NCI-H2196 treated with DMSO at 0.1 percent for 48 hours (cell line): ENCODE measurements at regions not wholly inside any gene's neighbourhood (a gene's known extent, or its start where the extent isn't known, plus 50 kb on each side); places are given as distances from the start of the nearest gene placed in this dataset.
"Not testable (repeated sequence)": the region's sequence is repeated elsewhere in the genome, so short reads cannot be mapped to it uniquely, and the experiment has no call there.

Experiments used
- DNase-seq: peaks from one replicate; lab custom pipeline; 2025; ENCODE audit not compliant: unreplicated experiment; lab: John Stamatoyannopoulos, UW

GRCh38 chr1:195763146-195763906, 844.9 kb downstream of the KCNT2 start:
- DNase-seq: no peak

DNA sequence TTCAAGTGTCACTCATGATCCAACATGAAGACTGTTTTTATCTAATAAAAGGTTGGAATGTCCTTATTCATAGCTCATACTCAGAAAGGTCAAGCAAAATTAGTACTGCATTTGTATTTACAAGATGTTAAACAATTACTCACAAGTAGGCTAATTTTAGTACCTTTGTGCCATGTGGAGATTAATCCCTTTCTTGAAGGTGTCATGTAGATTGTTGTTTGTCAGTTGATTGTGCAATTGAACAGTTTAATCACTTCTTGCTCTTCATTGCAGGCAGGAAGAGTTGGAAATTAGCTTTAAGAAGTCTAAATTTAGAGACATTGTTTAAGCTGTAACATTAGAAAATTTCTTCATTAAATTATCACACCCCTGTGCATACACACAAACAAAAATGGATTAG, 847.1 kb downstream of the KCNT2 start:
- DNase-seq: no peak

GRCh38 chr1:195756109-195756508, 852.1 kb downstream of the KCNT2 start:
- no peak for DNase-seq

DNA sequence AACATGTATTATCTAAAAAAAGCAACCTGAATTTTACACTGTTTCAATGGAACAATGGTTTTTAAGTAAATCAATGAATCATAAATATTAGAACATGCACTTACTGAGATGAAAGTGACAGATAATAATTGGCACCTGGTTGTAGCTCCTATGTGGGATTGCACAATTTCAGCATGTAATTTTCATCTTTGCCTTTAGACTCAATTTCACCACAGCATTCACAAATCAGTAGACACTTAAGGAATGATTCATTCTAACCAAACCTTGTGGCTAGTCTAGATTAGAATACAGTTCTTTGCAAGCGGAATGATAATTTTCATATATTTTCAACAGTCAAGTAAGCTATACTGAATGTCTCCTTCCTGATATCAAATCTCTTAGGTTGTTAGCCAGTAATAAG, 853.4 kb downstream of the KCNT2 start:
- DNase-seq: no peak

DNA sequence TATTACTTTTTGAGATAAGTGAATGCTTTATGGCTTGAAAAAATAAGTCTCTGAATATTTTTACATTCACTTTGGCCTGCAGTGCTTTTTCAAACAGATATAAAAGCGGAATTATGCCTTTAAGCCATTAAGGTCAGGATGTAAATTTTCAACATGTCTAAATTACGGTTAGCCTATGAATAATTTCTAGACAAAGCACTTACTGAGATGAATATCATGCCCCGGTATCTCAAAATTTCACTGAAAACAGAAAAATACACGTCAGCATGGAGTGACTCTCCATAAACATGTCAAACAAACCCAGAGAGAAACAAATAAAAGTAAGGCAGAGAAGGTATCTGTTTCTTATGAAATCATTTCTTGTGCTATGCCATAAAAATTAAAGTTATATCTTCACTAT, 853.9 kb downstream of the KCNT2 start:
- DNase-seq: no peak

- no peak for DNase-seq
These were observed 859.3 kb downstream of the KCNT2 start for GRCh38 chr1:195748969-195749368.

DNA sequence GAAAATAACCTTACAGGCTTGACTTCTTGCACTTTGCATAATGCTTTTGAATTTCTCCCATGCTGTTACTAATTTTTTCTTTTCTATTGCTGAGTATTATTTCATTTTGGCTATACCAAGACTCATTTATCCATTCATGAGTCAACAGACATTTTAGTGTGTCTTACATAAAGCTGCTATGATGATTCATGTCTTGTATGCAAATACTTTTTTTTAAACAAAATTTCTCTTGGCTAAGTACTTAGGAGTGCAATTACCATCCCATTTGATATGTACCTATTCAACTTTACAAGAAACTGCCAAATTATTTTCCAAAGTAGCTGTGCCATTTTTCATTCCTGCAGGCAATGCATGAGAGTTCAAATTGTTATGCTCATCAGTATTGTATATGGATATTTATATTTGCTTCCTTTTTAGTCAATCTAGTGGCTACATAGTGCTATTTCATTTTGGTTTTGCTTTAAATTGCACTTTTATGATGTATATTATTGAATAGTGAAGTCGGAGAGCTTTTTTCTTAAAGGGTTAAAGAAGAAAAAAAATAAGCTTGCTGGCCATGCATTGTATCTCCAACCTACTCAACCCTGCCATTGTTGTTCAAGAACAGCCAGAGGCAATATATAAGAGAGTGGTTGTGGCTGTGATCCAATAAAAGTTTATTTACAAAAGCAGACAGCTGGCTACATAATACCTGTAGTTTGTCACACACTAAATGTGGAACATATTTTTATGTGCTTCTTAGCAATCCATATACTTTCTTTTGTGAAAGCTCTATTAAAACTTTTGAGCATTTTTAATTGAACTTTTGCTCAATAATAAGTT, 862.8 kb downstream of the KCNT2 start:
- DNase-seq: no peak

DNA sequence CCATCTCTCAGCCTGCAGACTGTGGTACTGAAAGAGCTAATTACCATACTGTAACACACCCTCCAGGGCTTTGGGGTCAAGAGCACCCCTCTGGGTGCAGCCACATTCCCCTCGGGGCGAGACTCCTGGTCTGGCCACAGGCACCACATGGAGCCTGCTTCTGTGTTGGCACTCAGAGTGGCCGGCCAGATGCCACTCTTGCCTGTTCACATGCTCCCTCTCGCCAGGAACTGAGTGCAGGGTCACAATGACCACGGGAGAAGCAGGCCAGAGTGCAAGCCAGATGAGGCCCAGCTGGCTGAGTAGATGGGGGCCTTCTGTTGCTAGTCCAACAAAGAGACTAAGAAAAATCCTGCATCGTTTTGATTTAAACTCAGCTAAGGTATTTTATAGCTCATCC, 864.0 kb downstream of the KCNT2 start:
- DNase-seq: no peak

DNA sequence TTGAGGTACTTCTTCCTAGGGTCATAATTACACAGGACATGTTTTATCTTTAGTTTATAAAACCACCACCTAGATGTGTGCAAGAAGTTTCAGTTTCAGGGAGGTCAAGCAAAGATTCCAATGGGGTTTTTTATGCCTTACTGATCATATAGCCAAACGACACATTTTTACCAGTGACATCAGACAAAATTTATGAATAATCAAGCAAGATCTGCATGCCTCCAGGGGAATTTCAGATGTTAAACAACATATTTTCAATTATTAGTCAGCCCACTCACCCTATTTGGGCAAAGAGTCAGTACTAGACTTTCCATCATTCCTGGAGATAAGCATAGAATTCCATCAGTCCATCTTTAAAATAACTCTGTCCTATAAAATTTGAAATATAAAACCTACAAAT, 867.4 kb downstream of the KCNT2 start:
- DNase-seq: no peak

- DNase-seq: no peak
These were observed 869.1 kb downstream of the KCNT2 start for GRCh38 chr1:195738966-195739650.

DNA sequence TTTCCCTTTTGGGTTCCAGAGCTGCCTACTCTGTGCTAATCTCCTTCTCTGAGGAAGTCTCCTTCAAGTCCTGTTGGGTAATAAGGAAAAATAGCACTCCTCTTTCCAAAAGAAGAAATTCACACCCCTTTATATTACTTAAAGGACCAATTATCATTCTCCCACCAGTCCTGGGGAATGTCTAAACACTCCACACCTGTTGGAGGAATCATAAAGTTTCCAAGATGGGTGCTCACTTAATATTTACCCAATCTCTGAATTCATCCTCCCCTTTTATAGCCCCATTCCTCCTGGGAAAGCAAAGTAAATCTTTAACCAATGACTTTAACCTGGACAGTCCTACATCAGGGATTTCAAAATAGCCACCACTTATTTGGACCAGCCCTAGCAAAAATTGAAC, 873.1 kb downstream of the KCNT2 start:
- DNase-seq: no peak

- DNase-seq: no peak
These were observed 874.4 kb downstream of the KCNT2 start for GRCh38 chr1:195733826-195734225.

DNA sequence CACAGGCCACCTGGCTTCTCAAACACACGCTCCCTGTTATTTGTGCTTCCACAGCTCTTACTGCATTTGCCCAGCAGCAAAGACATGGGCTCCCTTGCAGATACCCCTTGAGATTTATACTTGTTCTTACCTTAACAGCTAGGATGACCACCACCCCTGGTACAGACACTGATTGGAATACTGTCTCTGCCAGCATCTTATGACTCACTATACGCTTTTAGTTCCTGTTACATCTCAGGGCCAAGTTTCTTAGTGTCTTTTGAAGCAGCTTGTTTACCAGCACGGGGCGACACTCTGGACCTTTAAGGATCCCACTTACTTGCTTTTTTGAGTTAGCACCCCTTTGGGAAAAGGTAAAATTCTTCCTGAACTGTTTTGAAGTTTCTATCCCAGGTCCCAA, 874.8 kb downstream of the KCNT2 start:
- no peak for DNase-seq

- DNase-seq: no peak
These were observed 876.9 kb downstream of the KCNT2 start for GRCh38 chr1:195731385-195731784.

DNA sequence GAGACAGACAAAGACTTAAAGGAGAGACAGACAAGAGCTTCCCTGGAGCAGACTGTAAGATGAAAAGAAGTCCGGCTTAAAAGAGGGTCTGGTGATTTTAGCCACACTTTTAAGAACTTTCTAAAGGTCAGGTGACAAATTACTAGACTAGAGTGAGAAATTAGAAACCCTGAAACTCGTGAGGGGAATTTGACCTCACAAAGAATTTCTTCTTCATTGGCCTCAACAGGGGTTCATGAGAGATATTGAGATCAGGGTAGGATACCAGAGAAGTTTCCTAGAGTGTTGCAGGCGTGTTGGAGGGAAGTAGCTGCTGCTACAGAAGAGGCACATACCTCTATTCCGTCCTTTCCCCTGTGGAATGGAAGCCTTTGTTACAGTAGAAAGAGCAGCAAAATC, 884.4 kb downstream of the KCNT2 start:
- no peak for DNase-seq

- DNase-seq: not testable (repeated sequence)
These were observed 885.1 kb downstream of the KCNT2 start for GRCh38 chr1:195722852-195723795.

DNA sequence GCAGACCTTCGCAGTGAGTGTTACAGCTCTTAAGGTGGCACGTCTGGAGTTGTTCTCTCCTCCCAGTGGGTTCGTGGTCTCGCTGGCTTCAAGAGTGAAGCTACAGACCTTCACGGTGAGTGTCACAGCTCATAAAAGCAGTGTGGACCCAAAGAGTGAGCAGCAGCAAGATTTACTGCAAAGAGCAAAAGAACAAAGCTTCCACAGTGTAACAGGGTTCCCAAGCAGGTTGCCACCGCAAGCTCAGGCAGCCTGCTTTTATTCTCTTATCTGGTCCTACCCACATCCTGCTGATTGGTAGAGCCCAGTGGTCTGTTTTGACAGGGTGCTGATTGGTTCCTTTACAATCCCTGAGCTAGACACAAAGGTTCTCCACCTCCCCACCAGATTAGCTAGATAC, 886.1 kb downstream of the KCNT2 start:
- not testable (repeated sequence) for DNase-seq

GRCh38 chr1:195721210-195721971, 886.8 kb downstream of the KCNT2 start:
- no peak for DNase-seq

DNA sequence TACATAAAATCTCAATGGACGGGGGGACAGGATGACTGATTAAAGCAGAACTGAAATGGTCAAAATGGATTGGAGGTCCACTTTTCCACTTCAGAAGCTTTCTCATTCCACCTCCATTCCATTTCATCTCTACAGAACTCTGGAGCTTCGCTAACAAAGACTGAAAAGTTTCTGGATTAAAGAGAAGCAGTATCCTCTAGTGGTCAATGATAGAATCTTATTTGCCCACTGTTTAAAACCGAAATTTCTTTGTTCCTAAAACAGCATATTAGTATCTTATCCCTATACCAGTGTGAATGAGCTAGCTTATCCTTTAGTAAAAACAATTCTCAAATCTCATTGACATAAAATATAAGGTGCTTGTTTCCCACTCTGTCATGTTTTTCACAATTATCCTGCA, 890.6 kb downstream of the KCNT2 start:
- no peak for DNase-seq

- DNase-seq: no peak
These were observed 892.6 kb downstream of the KCNT2 start for GRCh38 chr1:195715652-195716051.
